IPS-18a (cell line): ENCODE measurements at regions not wholly inside any gene's neighbourhood (a gene's known extent, or its start where the extent isn't known, plus 50 kb on each side); places are given as distances from the start of the nearest gene placed in this dataset.

Experiments used
- H3K27ac ChIP-seq: one replicate; pipeline ENCODE4 v1.5.1; 2013; ENCODE audit warnings: low read length
- H3K27me3 ChIP-seq: one replicate; pipeline ENCODE4 v1.6.1; 2013; ENCODE audit warnings: mild to moderate bottlenecking, low read length; ENCODE audit not compliant: control insufficient read depth, insufficient read depth
- H3K36me3 ChIP-seq: one replicate; pipeline ENCODE4 v1.6.1; 2013; ENCODE audit warnings: low read depth, low read length; ENCODE audit not compliant: control insufficient read depth
- H3K4me1 ChIP-seq: one replicate; pipeline ENCODE4 v1.6.1; 2013; ENCODE audit warnings: low read depth, low read length; ENCODE audit not compliant: control insufficient read depth
- H3K4me3 ChIP-seq: one replicate; pipeline ENCODE4 v1.5.1; 2013; ENCODE audit warnings: low read length
- H3K9ac ChIP-seq: one replicate; pipeline ENCODE4 v1.6.1; 2013; ENCODE audit warnings: mild to moderate bottlenecking, low read length, moderate library complexity
- H3K9me3 ChIP-seq: one replicate; pipeline ENCODE4 v1.6.1; 2013; ENCODE audit warnings: low read depth, low read length; ENCODE audit not compliant: control insufficient read depth

DNA sequence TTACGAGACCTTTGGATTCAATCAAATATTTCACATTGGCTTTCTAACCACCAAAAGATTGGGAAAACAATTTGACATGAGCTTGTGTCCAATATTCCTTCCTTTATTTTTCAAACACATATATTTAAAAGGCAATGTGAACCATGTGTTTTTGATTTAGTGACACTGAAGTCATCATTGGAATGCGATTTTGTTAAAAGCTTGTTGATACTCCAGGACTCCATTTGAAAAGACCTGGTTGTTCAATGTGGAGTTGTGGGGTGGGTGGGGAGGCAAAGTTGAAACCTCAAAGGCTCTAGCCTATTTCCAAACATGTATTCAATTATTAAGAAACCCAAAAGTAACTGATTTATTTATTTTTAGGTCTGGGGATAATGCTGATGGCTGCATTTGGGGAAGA is 114.1 kb upstream of the TRIB2 start:
- Histone ChIP-seq H3K9me3 (no peaks in the 10 kb centered on the region), H3K4me3 (no peak overlapping the region), H3K27ac (no peak overlapping the region), H3K4me1 (no peaks in the 10 kb centered on the region), H3K9ac (no peak overlapping the region), H3K27me3 (no peaks in the 10 kb centered on the region), H3K36me3 (no peaks in the 10 kb centered on the region)

DNA sequence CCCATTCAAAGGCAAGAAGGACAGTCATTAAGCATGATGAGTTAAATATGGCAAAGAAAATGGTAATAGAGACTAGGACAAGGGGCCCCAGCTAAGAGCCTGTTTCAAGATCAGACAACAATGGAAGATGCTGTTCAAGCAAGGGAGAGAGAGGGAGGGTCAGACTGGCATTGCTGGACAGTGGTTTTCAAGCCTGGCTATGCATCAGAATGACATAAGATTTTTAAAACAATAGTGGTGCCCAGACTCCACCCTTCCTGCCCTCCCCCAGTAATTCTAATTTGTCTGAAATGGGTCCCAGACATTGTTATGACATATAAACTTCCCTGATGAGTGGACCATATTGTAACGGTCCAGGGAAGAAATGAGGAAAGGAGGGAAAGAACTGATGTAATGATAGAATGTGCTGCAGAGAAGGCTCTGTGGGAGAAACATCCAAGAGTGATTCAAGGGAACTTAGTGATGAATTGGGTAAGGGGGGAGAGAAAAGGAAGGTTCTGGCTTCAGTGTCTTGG is 112.9 kb upstream of the TRIB2 start:
- Histone ChIP-seq H3K27me3 (no peaks in the 10 kb centered on the region), H3K4me3 (no peak overlapping the region), H3K4me1 (no peaks in the 10 kb centered on the region), H3K9me3 (no peaks in the 10 kb centered on the region), H3K27ac (no peak overlapping the region), H3K36me3 (no peaks in the 10 kb centered on the region), H3K9ac (no peak overlapping the region)

DNA sequence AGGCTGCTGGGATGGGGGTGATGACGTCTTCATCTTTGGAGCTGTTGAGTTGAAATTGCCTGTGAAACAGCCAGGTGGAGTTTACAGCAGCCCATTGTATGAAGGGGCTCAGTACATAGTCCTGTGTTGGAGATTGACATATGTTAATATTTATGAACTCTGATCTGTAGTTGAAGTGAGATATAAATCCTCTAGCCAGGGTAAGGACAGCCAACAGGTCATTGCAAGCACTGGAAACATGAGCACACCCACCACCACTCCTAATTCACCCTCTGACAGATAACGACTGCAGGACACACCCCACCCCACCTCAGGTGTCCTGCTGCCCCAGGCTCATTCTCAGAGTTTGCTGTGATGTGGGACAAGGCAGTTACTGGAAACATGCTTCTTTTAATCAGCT is 112.4 kb upstream of the TRIB2 start:
- H3K36me3 ChIP-seq: no peaks in the 10 kb centered on the region
- H3K9me3 ChIP-seq: no peaks in the 10 kb centered on the region
- no peak overlapping the region for H3K4me3 ChIP-seq
- no peaks in the 10 kb centered on the region for H3K4me1 ChIP-seq
- H3K27me3 ChIP-seq: no peaks in the 10 kb centered on the region
- no peak overlapping the region for H3K27ac ChIP-seq
- no peak overlapping the region for H3K9ac ChIP-seq

DNA sequence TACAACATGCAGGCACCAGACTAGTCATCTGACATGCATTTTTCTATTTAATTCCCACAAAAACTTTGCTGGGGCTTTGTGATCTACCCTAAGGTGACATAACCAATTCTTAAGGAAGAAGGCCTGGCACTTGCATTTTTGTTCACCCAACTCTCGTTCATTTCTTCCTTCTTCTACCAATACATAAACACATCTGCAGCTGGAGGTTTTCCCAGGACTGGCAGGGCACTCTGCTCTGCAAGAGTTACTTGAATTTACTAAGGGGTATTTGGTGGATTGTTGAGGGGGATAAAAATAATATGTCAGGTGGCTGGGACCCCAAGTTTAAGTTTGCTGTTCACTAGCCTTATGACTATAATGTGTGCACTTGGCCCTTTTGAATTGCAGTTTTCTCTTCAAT is 111.4 kb upstream of the TRIB2 start:
- Histone ChIP-seq H3K9me3 (no peaks in the 10 kb centered on the region), H3K27ac (no peak overlapping the region), H3K9ac (no peak overlapping the region), H3K4me3 (no peak overlapping the region), H3K36me3 (no peaks in the 10 kb centered on the region), H3K27me3 (no peaks in the 10 kb centered on the region), H3K4me1 (no peaks in the 10 kb centered on the region)

DNA sequence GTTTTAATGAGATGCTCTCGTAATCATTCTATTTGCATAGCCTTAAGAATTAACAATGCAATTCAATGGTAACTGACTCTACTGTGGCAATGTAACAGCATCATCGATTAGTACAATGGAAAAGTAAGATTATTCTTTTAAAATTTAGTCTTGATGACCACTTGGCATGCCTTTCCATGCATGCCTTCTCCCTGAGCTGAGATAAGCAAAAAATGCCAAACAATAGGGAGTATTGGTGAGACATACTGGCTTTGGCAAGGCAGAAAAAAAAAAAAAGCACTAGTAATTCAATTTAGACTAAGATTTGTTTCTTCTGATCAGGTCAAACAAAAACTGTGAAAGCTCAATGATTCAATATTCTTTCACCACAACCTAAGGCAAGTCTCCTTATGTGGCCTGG is 110.8 kb upstream of the TRIB2 start:
- Histone ChIP-seq H3K4me1 (no peaks in the 10 kb centered on the region), H3K9ac (no peak overlapping the region), H3K36me3 (no peaks in the 10 kb centered on the region), H3K27ac (no peak overlapping the region), H3K9me3 (no peaks in the 10 kb centered on the region), H3K27me3 (no peaks in the 10 kb centered on the region), H3K4me3 (no peak overlapping the region)

DNA sequence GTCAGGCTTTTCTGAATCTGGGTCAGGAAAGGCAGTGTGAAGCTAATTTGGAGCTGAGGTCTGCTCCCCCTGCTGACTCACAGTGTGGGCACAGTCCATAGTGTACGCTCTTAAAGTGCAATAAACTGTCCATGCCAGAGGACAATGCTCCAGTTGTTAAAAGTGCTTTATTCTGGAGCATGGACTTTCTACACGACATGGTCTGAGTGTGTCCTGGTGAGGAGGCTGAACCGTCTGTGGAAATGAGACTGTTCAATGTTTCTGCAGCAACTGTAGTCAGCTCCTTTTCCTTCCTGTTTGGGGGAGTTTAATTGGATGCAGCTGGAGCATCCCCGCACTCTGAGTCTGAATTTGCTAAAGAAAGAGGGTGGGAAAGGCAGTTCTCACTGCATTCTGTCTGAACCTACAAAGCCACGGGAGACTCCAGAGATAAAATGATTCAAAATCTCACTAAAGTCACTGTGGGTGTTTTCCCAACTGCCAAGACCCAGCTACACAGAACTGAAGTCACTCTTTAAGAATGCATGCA is 110.2 kb upstream of the TRIB2 start:
- no peaks in the 10 kb centered on the region for H3K36me3 ChIP-seq
- H3K9ac ChIP-seq: no peak overlapping the region
- H3K9me3 ChIP-seq: no peaks in the 10 kb centered on the region
- H3K27ac ChIP-seq: no peak overlapping the region
- no peaks in the 10 kb centered on the region for H3K27me3 ChIP-seq
- H3K4me1 ChIP-seq: no peaks in the 10 kb centered on the region
- no peak overlapping the region for H3K4me3 ChIP-seq

DNA sequence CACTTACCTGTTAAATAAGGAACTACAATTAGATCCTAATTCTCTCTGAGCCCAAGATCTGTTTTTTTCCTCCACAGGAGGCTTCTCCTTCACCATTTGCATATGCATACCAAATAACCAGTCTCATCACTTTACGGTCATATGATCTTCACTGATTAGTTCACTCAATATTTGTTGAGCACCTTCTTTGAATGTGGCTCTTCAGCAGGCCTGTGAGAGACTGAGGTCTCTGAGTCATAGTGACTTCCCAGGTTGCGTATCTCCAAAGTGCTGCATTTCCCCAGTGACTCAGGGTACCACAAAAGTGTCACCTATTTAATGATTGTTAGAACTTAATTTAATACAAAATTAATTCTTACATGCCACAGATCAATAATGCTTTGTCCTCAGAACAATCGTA is 108.8 kb upstream of the TRIB2 start:
- no peak overlapping the region for H3K4me3 ChIP-seq
- H3K27ac ChIP-seq: no peak overlapping the region
- H3K9ac ChIP-seq: no peak overlapping the region

DNA sequence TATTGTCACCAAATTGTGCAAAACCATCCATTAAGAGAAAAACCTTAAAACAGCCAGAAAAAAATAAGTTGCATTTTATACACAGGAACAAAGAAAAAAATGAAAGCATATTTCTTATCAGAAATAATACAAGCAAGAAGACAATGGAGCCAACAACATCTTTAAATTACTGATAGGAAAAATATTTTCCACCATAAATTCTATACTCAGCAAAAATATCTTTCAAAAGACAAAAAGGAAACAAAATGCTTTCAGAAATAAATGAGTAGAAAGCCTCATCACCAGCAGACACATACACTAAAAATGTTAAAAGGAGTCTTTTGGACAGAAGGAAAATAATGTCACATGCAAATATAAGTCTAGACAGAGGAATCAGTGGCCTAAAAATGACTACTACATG is 106.4 kb upstream of the TRIB2 start:
- H3K9ac ChIP-seq: no peak overlapping the region
- no peak overlapping the region for H3K4me3 ChIP-seq
- H3K27me3 ChIP-seq: no peaks in the 10 kb centered on the region
- no peaks in the 10 kb centered on the region for H3K4me1 ChIP-seq
- no peaks in the 10 kb centered on the region for H3K36me3 ChIP-seq
- H3K27ac ChIP-seq: no peak overlapping the region
- H3K9me3 ChIP-seq: no peaks in the 10 kb centered on the region

More for the DNA sequence above, 108.8 kb upstream of the TRIB2 start:
- no peaks in the 10 kb centered on the region for H3K36me3 ChIP-seq
- H3K27me3 ChIP-seq: no peaks in the 10 kb centered on the region
- H3K4me1 ChIP-seq: no peaks in the 10 kb centered on the region
- H3K9me3 ChIP-seq: no peaks in the 10 kb centered on the region

DNA sequence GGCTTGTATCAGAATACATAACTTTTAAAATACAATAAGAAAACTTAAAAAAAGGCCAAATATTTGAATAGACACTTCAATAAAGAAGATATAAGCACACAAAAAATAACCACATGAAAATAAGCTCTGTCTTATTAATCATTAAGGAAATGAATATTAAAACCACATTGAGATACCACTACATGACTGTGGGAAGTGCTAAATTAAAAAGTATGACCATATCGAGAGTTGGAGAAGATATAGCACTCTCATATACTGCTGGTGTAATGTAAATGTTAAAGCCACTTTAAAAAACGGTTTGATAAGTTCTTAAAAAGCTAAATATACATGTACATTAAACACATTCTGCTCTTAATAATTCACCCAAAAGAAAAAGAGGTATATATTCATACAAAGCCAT is 104.6 kb upstream of the TRIB2 start:
- no peak overlapping the region for H3K4me3 ChIP-seq
- no peak overlapping the region for H3K9ac ChIP-seq

DNA sequence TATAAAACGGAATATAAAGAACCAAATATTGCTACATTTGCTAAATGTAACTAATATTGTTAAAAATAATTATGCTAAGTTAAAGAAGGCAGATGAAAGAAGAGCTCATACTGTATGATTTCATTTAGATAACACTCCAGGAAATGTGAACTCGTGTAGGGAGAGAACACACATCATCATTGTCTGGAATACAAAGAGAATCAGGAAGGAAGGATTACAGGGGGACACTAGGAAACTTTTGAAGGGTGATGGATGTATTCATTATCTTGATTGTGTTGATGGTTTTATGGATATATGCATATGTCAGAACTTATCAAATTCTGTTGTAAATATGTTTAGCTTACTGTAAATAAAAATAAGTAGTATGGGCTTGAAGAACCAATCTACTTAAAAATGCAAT is 104.1 kb upstream of the TRIB2 start:
- H3K9ac ChIP-seq: no peak overlapping the region
- H3K9me3 ChIP-seq: no peaks in the 10 kb centered on the region
- H3K27ac ChIP-seq: no peak overlapping the region
- H3K27me3 ChIP-seq: no peaks in the 10 kb centered on the region
- no peak overlapping the region for H3K4me3 ChIP-seq
- no peaks in the 10 kb centered on the region for H3K36me3 ChIP-seq
- no peaks in the 10 kb centered on the region for H3K4me1 ChIP-seq

More for the DNA sequence above, 104.6 kb upstream of the TRIB2 start:
- H3K27me3 ChIP-seq: no peaks in the 10 kb centered on the region
- H3K36me3 ChIP-seq: no peaks in the 10 kb centered on the region
- H3K9me3 ChIP-seq: no peaks in the 10 kb centered on the region
- H3K4me1 ChIP-seq: no peaks in the 10 kb centered on the region
- H3K27ac ChIP-seq: no peak overlapping the region

DNA sequence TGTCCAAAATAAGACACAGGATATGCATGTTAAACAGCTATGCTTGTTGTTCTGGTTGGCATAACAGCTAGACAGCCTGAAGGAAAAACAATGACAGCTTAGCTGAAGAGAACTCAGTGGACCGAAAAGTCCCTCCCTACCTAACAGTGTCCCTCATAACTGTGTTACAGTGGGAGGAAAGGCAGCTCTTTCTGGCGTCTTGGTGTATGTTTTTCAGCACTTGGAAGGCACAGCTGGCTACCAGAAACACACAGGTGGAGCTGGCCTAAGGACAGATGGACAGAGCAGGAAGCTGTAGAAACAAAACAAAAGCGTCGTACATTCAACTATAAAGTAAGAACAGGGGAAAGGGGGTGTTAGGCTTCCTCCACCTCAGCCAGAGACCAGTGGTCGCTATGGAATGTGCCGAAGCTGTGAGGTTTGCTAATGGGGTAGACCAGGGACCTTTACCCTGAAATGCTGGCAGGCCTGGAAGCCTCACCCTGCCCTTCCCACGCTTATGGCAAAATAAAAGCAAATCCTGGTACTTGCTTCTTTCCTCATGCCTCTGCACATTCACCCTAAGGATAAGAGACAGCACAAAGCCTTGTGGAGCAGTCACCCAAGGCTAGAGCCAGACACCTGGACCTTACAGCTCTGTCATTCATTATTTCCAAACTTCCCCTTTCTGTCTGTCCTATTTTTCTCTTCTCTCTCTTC is 103.5 kb upstream of the TRIB2 start:
- Histone ChIP-seq H3K9ac (no peak overlapping the region), H3K36me3 (no peaks in the 10 kb centered on the region), H3K27ac (no peak overlapping the region), H3K4me1 (no peaks in the 10 kb centered on the region), H3K27me3 (no peaks in the 10 kb centered on the region), H3K9me3 (no peaks in the 10 kb centered on the region), H3K4me3 (no peak overlapping the region)

DNA sequence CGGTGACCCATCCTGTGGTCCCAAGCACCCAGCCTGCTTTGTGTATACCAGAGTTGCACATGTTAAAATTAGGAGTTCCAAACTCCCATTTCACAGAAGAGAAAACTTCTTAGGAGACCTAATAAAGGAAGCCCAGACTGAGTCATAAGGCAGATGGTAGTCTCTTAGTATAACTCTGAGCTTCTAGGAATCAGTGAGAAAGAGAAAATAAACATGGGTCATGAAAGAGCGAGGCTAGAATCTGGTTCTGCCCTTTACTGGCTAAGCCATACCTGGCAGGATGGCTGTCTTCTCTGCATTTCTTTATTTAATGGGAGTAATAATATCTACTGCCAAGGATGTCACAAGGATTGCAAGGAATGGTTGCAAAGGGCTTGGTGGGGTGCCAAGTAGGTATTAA is 101.2 kb upstream of the TRIB2 start:
- H3K4me3 ChIP-seq: no peak overlapping the region
- H3K9me3 ChIP-seq: no peaks in the 10 kb centered on the region
- no peak overlapping the region for H3K27ac ChIP-seq
- H3K27me3 ChIP-seq: no peaks in the 10 kb centered on the region
- no peak overlapping the region for H3K9ac ChIP-seq
- no peaks in the 10 kb centered on the region for H3K36me3 ChIP-seq
- H3K4me1 ChIP-seq: no peaks in the 10 kb centered on the region
